ENCODE measurements at regions not wholly inside any gene's neighbourhood (a gene's known extent, or its start where the extent isn't known, plus 50 kb on each side); places are given as distances from the start of the nearest gene placed in this dataset.

DNA sequence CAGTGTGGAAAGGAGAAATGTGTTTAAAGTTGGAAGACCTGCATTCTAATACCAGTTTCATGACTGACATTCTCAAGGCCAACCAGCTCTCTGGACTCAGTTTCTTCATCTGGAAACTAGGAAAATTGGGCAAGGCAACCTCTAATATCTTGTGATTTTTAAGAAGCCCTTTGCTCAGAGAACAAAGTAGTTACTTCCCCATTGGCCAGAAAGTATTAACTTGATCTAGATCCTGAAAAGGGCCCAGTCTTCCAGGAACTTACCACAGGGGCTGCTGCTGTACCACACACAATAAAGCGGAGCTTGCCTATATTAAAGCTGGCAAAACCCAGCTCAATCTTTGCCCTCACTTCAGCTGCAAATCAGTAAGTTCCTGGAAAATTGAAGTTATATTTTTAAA lies 155.6 kb upstream of the ADO start:
- TF ChIP-seq, protein P1, sequence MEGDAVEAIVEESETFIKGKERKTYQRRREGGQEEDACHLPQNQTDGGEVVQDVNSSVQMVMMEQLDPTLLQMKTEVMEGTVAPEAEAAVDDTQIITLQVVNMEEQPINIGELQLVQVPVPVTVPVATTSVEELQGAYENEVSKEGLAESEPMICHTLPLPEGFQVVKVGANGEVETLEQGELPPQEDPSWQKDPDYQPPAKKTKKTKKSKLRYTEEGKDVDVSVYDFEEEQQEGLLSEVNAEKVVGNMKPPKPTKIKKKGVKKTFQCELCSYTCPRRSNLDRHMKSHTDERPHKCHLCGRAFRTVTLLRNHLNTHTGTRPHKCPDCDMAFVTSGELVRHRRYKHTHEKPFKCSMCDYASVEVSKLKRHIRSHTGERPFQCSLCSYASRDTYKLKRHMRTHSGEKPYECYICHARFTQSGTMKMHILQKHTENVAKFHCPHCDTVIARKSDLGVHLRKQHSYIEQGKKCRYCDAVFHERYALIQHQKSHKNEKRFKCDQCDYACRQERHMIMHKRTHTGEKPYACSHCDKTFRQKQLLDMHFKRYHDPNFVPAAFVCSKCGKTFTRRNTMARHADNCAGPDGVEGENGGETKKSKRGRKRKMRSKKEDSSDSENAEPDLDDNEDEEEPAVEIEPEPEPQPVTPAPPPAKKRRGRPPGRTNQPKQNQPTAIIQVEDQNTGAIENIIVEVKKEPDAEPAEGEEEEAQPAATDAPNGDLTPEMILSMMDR (IDR thresholded peaks at IDR 0.05 in 8 of 11, conservative IDR thresholded peaks at IDR 0.05 in 3 of 11): no peak
- TF ChIP-seq POLR2AphosphoS5 (IDR thresholded peaks at IDR 0.05): no peak

Measured in spleen (tissue), 7 donors.